Mammary epithelial cell (primary cell): ENCODE measurements at regions not wholly inside any gene's neighbourhood (a gene's known extent, or its start where the extent isn't known, plus 50 kb on each side); places are given as distances from the start of the nearest gene placed in this dataset.

Experiments
- EZH2 ChIP-seq: IDR thresholded peaks from 2 replicates; pipeline ENCODE4 v1.6.1; 2012; ENCODE audit warnings: low read length, inconsistent platforms, borderline replicate concordance
- TF ChIP-seq, protein P1 (sequence below), 2 donors: IDR thresholded peaks in 1 of 2; conservative IDR thresholded peaks in 1 of 2; 2 replicates each; pipeline ENCODE4 v1.5.1; 2011 to 2012; ENCODE audit warnings: inconsistent platforms in 2 of 2, low read length in 2 of 2, mild to moderate bottlenecking in 2 of 2, control low read depth in 1 of 2, low read depth in 1 of 2; ENCODE audit not compliant: insufficient read depth in 1 of 2; ENCODE audit errors: extremely low read depth in 1 of 2

GRCh38 chr1:218571491-218571890 is 226.4 kb downstream of the TGFB2 start:
- no peak for TF ChIP-seq EZH2
- TF ChIP-seq, protein P1, sequence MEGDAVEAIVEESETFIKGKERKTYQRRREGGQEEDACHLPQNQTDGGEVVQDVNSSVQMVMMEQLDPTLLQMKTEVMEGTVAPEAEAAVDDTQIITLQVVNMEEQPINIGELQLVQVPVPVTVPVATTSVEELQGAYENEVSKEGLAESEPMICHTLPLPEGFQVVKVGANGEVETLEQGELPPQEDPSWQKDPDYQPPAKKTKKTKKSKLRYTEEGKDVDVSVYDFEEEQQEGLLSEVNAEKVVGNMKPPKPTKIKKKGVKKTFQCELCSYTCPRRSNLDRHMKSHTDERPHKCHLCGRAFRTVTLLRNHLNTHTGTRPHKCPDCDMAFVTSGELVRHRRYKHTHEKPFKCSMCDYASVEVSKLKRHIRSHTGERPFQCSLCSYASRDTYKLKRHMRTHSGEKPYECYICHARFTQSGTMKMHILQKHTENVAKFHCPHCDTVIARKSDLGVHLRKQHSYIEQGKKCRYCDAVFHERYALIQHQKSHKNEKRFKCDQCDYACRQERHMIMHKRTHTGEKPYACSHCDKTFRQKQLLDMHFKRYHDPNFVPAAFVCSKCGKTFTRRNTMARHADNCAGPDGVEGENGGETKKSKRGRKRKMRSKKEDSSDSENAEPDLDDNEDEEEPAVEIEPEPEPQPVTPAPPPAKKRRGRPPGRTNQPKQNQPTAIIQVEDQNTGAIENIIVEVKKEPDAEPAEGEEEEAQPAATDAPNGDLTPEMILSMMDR (conservative IDR thresholded peaks at IDR 0.05 in 1 of 2, IDR thresholded peaks at IDR 0.05 in 1 of 2; ENCODE audit: extremely low read depth in 1 of 2, insufficient read depth in 1 of 2, low read depth in 1 of 2, low read length in 2 of 2), result no peak
